Liver (tissue), 2 donors: ENCODE measurements at regions not wholly inside any gene's neighbourhood (a gene's known extent, or its start where the extent isn't known, plus 50 kb on each side); places are given as distances from the start of the nearest gene placed in this dataset.

Experiments used
- TF ChIP-seq, protein P1 (sequence below): fragments of 150-350 bp; IDR thresholded peaks from 2 replicates; pipeline ENCODE4 v1.5.1; 2017; ENCODE audit warnings: improper control_type of control experiment, low read depth, low read length; ENCODE audit not compliant: missing input control
- TF ChIP-seq, protein P2 (sequence below): IDR thresholded peaks from 2 replicates; pipeline ENCODE4 v1.6.1; 2016; ENCODE audit warnings: antibody characterized with exemption, mild to moderate bottlenecking
- TF ChIP-seq, protein P3 (sequence below): IDR thresholded peaks from 2 replicates; pipeline ENCODE4 v1.6.1; 2016; ENCODE audit warnings: antibody characterized with exemption
- donor health status: healthy.

DNA sequence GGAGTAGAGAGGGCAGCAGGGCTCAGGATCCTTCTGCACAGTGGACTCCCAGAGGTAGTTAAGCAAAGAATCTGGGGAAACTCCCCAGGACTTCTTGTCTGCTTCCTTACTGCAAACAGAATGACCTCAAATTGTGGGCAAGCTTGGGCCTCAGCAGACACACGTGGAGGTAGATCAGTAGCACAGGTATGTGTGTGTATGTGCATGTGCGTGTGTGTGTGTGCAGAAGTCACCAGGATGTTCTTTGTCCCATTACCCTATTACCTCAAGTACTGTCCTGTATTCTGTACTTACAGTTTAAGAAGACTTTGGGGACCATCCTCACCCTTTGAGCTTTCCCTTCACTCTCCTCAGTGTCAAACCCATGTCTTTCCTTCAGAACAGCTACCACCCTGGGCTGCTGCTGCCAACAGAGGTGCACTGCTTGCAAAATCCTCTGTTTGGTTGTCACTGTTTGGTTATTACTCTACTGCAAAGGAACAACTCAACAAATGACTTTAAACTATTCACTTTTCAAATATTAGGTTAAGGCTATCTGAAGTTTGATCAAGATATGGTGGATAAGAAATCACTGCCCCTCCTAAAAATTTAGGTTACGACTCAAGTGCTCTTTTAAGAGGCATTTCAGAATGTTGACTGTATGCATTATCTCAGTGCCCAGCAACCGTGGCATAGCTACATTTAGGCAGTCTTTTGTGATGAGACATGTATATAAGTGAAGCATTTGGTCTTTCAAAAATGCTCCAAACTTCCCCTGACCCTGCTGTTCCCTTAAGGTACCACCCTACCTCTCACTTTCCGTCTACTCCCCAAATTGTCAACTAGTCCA is 78.2 kb upstream of the MBIP start:
- TF ChIP-seq, protein P1, sequence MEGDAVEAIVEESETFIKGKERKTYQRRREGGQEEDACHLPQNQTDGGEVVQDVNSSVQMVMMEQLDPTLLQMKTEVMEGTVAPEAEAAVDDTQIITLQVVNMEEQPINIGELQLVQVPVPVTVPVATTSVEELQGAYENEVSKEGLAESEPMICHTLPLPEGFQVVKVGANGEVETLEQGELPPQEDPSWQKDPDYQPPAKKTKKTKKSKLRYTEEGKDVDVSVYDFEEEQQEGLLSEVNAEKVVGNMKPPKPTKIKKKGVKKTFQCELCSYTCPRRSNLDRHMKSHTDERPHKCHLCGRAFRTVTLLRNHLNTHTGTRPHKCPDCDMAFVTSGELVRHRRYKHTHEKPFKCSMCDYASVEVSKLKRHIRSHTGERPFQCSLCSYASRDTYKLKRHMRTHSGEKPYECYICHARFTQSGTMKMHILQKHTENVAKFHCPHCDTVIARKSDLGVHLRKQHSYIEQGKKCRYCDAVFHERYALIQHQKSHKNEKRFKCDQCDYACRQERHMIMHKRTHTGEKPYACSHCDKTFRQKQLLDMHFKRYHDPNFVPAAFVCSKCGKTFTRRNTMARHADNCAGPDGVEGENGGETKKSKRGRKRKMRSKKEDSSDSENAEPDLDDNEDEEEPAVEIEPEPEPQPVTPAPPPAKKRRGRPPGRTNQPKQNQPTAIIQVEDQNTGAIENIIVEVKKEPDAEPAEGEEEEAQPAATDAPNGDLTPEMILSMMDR = no peak
- TF ChIP-seq, protein P2, sequence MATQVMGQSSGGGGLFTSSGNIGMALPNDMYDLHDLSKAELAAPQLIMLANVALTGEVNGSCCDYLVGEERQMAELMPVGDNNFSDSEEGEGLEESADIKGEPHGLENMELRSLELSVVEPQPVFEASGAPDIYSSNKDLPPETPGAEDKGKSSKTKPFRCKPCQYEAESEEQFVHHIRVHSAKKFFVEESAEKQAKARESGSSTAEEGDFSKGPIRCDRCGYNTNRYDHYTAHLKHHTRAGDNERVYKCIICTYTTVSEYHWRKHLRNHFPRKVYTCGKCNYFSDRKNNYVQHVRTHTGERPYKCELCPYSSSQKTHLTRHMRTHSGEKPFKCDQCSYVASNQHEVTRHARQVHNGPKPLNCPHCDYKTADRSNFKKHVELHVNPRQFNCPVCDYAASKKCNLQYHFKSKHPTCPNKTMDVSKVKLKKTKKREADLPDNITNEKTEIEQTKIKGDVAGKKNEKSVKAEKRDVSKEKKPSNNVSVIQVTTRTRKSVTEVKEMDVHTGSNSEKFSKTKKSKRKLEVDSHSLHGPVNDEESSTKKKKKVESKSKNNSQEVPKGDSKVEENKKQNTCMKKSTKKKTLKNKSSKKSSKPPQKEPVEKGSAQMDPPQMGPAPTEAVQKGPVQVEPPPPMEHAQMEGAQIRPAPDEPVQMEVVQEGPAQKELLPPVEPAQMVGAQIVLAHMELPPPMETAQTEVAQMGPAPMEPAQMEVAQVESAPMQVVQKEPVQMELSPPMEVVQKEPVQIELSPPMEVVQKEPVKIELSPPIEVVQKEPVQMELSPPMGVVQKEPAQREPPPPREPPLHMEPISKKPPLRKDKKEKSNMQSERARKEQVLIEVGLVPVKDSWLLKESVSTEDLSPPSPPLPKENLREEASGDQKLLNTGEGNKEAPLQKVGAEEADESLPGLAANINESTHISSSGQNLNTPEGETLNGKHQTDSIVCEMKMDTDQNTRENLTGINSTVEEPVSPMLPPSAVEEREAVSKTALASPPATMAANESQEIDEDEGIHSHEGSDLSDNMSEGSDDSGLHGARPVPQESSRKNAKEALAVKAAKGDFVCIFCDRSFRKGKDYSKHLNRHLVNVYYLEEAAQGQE = no peak
- TF ChIP-seq, protein P3, sequence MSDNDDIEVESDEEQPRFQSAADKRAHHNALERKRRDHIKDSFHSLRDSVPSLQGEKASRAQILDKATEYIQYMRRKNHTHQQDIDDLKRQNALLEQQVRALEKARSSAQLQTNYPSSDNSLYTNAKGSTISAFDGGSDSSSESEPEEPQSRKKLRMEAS = no peak
